WTC11 (cell line): ENCODE measurements at regions not wholly inside any gene's neighbourhood (a gene's known extent, or its start where the extent isn't known, plus 50 kb on each side); places are given as distances from the start of the nearest gene placed in this dataset.

Source experiments
- ATAC-seq: fragments of 200-7000 bp; cut with Tn5 transposase; 2 replicates; pipeline ENCODE4 v1.10.0; 2021; ENCODE audit warnings: mild to moderate bottlenecking, moderate library complexity
- CTCF ChIA-PET: fragments of 300-600 bp; sonication (Branson Sonifier 250); formaldehyde crosslinking; loops from one replicate; lab custom pipeline; 2021; ENCODE audit warnings: antibody characterized with exemption; lab: Charles Lee
- POLR2A ChIA-PET: fragments of 350-600 bp; sonication (Branson Sonifier 250); formaldehyde crosslinking; loops from one replicate; lab custom pipeline; 2021; ENCODE audit warnings: antibody characterized with exemption; lab: Charles Lee
- DNase-seq: peaks from one replicate; pipeline ENCODE4 v3.0.0; 2021; ENCODE audit warnings: low spot score
- H3K27ac Mint-ChIP-seq: 2 replicates; pipeline ENCODE4 v1.8.0; 2021; ENCODE audit warnings: mixed read lengths
- H3K27me3 Mint-ChIP-seq: 2 replicates; pipeline ENCODE4 v1.8.0; 2021; ENCODE audit warnings: low read depth, mild to moderate bottlenecking, moderate library complexity, mixed read lengths
- H3K36me3 Mint-ChIP-seq: 2 replicates; pipeline ENCODE4 v1.8.0; 2021; ENCODE audit warnings: mixed read lengths
- H3K4me1 Mint-ChIP-seq: 2 replicates; pipeline ENCODE4 v1.8.0; 2022; ENCODE audit warnings: mixed read lengths
- H3K4me3 Mint-ChIP-seq: 2 replicates; pipeline ENCODE4 v1.8.0; 2021; ENCODE audit warnings: mild to moderate bottlenecking, moderate library complexity, mixed read lengths
- H3K9me3 Mint-ChIP-seq: 2 replicates; pipeline ENCODE4 v1.8.0; 2021; ENCODE audit warnings: mixed read lengths
- AFF4 ChIP-seq: sonication (generic); formaldehyde crosslinking; IDR thresholded peaks from 2 replicates; pipeline ENCODE4 v1.8.1; 2023; ENCODE audit warnings: mild to moderate bottlenecking, missing genetic modification reagents, borderline replicate concordance
- ATF6 ChIP-seq: sonication (generic); formaldehyde crosslinking; IDR thresholded peaks from 2 replicates; pipeline ENCODE4 v1.8.1; 2023; ENCODE audit warnings: mild to moderate bottlenecking, missing genetic modification reagents
- CBFB ChIP-seq: sonication (generic); formaldehyde crosslinking; IDR thresholded peaks from 2 replicates; pipeline ENCODE4 v1.8.1; 2022; ENCODE audit warnings: mild to moderate bottlenecking, low read depth, missing genetic modification reagents
- CREM ChIP-seq: sonication (generic); formaldehyde crosslinking; IDR thresholded peaks from 2 replicates; pipeline ENCODE4 v1.8.1; 2022; ENCODE audit warnings: mild to moderate bottlenecking, missing genetic modification reagents, moderate library complexity
- E2F4 ChIP-seq: sonication (generic); formaldehyde crosslinking; IDR thresholded peaks from 2 replicates; pipeline ENCODE4 v1.8.1; 2022; ENCODE audit warnings: low read depth, mild to moderate bottlenecking, moderate library complexity, missing genetic modification reagents, borderline replicate concordance
- ETV6 ChIP-seq: sonication (generic); formaldehyde crosslinking; IDR thresholded peaks from 2 replicates; pipeline ENCODE4 v1.8.1; 2022; ENCODE audit warnings: mild to moderate bottlenecking, missing genetic modification reagents
- GRHL2 ChIP-seq: fragments of 250-450 bp; sonication (Bioruptor Pico); IDR thresholded peaks from 2 replicates; pipeline ENCODE4 v1.8.0; 2022; ENCODE audit warnings: mild to moderate bottlenecking, moderate library complexity; ENCODE audit not compliant: insufficient replicate concordance, severe bottlenecking
- IRF2 ChIP-seq: sonication (generic); formaldehyde crosslinking; IDR thresholded peaks from 2 replicates; pipeline ENCODE4 v1.8.0; 2022; ENCODE audit warnings: low read depth, missing genetic modification reagents, borderline replicate concordance
- MLX ChIP-seq: sonication (generic); formaldehyde crosslinking; IDR thresholded peaks from 2 replicates; pipeline ENCODE4 v1.8.1; 2023; ENCODE audit warnings: mild to moderate bottlenecking, missing genetic modification reagents, moderate library complexity
- NR2C2 ChIP-seq: sonication (generic); formaldehyde crosslinking; IDR thresholded peaks from 2 replicates; pipeline ENCODE4 v1.8.0; 2022; ENCODE audit warnings: mild to moderate bottlenecking, missing genetic modification reagents
- SOX15 ChIP-seq: fragments of 250-450 bp; sonication (Bioruptor Pico); IDR thresholded peaks from 2 replicates; pipeline ENCODE4 v1.9.0; 2021; ENCODE audit warnings: mild to moderate bottlenecking
- TCF7 ChIP-seq: sonication (generic); formaldehyde crosslinking; IDR thresholded peaks from 2 replicates; pipeline ENCODE4 v1.8.0; 2022; ENCODE audit warnings: mild to moderate bottlenecking, low read depth, missing genetic modification reagents, moderate library complexity
- TEAD1 ChIP-seq: sonication (generic); formaldehyde crosslinking; IDR thresholded peaks from 2 replicates; pipeline ENCODE4 v1.8.0; 2022; ENCODE audit warnings: mild to moderate bottlenecking, missing genetic modification reagents
- TEAD4 ChIP-seq: sonication (generic); formaldehyde crosslinking; IDR thresholded peaks from 2 replicates; pipeline ENCODE4 v1.8.0; 2022; ENCODE audit warnings: mild to moderate bottlenecking, missing genetic modification reagents
- ZNF232 ChIP-seq: sonication (generic); formaldehyde crosslinking; IDR thresholded peaks from 2 replicates; pipeline ENCODE4 v1.8.0; 2022; ENCODE audit warnings: mild to moderate bottlenecking, missing genetic modification reagents
- ZNF512 ChIP-seq: sonication (generic); formaldehyde crosslinking; IDR thresholded peaks from 2 replicates; pipeline ENCODE4 v1.8.1; 2022; ENCODE audit warnings: missing genetic modification reagents, borderline replicate concordance
- ZNF532 ChIP-seq: fragments of 250-450 bp; sonication (Bioruptor Pico); IDR thresholded peaks from 2 replicates; pipeline ENCODE4 v1.9.0; 2021; ENCODE audit warnings: mild to moderate bottlenecking, borderline replicate concordance
- ZSCAN18 ChIP-seq: fragments of 250-450 bp; sonication (Bioruptor Pico); IDR thresholded peaks from 2 replicates; pipeline ENCODE4 v2.1.2; 2022; ENCODE audit warnings: mild to moderate bottlenecking, moderate library complexity

GRCh38 chr2:224171226-224171625, 132.1 kb upstream of the SERPINE2 start:
- ATAC-seq = no peak
- no peak overlapping the region for H3K27ac Mint-ChIP-seq
- H3K4me1 Mint-ChIP-seq = no peaks in the 10 kb centered on the region
- CTCF ChIA-PET = interaction anchor here (1.4 kb wide), 1 partner anchor 132 kb away, joined by 3 read pairs; the partner anchor contains the start of gene SERPINE2
- H3K9me3 Mint-ChIP-seq = peaks cover 17% of the 10 kb centered on the region
- H3K36me3 Mint-ChIP-seq = no peaks in the 10 kb centered on the region
- no peaks in the 10 kb centered on the region for H3K27me3 Mint-ChIP-seq
- POLR2A ChIA-PET = no interaction called here
- DNase-seq = no peak
- no peak for TF ChIP-seq MLX (CRISPR knock-in tag)
- no peak for TF ChIP-seq AFF4
- TF ChIP-seq SOX15 = no peak
- no peak for TF ChIP-seq TCF7 (CRISPR knock-in tag)
- no peak for TF ChIP-seq ETV6
- TF ChIP-seq NR2C2 (CRISPR knock-in tag) = no peak
- TF ChIP-seq GRHL2 (CRISPR knock-in tag) = no peak
- TF ChIP-seq ZNF512 (CRISPR knock-in tag) = no peak
- no peak for TF ChIP-seq TEAD4
- no peak for TF ChIP-seq TEAD1
- no peak for TF ChIP-seq CREM (CRISPR knock-in tag)
- TF ChIP-seq ATF6 = no peak
- TF ChIP-seq ZNF232 (CRISPR knock-in tag) = no peak
- TF ChIP-seq IRF2 (CRISPR knock-in tag) = no peak
- TF ChIP-seq E2F4 (CRISPR knock-in tag) = no peak
- no peak for TF ChIP-seq ZSCAN18 (CRISPR knock-in tag)
- no peak for TF ChIP-seq CBFB
- TF ChIP-seq ZNF532 = no peak
- no peak overlapping the region for H3K4me3 Mint-ChIP-seq
